ENCODE measurements at regions not wholly inside any gene's neighbourhood (a gene's known extent, or its start where the extent isn't known, plus 50 kb on each side); places are given as distances from the start of the nearest gene placed in this dataset.

DNA sequence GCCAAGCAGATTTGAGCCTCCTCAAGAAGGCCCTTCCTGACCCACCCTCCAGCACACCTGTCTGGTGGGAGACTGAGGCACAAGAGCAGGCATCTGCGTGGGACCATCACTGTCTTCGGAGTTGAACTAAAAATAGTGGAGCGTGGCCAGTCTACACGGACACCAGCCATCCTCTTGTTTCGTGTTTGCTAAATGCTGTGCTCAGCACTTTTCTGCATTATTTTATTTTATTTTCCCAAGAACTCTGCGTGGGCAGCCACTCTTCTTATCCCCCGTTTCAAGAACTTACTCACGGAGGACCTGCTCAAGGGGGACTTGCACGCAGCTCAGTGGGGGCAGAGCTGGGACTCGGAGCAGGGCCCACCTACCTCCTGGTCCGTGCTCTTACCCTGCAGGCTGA is 60.8 kb downstream of the SOCS3 start (continued):
- TF ChIP-seq, protein P1, sequence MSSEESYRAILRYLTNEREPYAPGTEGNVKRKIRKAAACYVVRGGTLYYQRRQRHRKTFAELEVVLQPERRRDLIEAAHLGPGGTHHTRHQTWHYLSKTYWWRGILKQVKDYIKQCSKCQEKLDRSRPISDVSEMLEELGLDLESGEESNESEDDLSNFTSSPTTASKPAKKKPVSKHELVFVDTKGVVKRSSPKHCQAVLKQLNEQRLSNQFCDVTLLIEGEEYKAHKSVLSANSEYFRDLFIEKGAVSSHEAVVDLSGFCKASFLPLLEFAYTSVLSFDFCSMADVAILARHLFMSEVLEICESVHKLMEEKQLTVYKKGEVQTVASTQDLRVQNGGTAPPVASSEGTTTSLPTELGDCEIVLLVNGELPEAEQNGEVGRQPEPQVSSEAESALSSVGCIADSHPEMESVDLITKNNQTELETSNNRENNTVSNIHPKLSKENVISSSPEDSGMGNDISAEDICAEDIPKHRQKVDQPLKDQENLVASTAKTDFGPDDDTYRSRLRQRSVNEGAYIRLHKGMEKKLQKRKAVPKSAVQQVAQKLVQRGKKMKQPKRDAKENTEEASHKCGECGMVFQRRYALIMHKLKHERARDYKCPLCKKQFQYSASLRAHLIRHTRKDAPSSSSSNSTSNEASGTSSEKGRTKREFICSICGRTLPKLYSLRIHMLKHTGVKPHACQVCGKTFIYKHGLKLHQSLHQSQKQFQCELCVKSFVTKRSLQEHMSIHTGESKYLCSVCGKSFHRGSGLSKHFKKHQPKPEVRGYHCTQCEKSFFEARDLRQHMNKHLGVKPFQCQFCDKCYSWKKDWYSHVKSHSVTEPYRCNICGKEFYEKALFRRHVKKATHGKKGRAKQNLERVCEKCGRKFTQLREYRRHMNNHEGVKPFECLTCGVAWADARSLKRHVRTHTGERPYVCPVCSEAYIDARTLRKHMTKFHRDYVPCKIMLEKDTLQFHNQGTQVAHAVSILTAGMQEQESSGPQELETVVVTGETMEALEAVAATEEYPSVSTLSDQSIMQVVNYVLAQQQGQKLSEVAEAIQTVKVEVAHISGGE (tag by site-specific recombination; conservative IDR thresholded peaks at IDR 0.05; ENCODE audit: low read depth) = no peak
- TF ChIP-seq ZNF184 (tag by site-specific recombination; IDR thresholded peaks at IDR 0.05) (no peak), ZNF585B (tag by site-specific recombination; IDR thresholded peaks at IDR 0.05) (no peak), ZNF623 (tag by site-specific recombination; IDR thresholded peaks at IDR 0.05) (no peak)
- TF ChIP-seq, protein P2, sequence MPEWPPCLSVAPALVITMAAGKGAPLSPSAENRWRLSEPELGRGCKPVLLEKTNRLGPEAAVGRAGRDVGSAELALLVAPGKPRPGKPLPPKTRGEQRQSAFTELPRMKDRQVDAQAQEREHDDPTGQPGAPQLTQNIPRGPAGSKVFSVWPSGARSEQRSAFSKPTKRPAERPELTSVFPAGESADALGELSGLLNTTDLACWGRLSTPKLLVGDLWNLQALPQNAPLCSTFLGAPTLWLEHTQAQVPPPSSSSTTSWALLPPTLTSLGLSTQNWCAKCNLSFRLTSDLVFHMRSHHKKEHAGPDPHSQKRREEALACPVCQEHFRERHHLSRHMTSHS (tag by site-specific recombination; IDR thresholded peaks at IDR 0.05) = no peak

DNA sequence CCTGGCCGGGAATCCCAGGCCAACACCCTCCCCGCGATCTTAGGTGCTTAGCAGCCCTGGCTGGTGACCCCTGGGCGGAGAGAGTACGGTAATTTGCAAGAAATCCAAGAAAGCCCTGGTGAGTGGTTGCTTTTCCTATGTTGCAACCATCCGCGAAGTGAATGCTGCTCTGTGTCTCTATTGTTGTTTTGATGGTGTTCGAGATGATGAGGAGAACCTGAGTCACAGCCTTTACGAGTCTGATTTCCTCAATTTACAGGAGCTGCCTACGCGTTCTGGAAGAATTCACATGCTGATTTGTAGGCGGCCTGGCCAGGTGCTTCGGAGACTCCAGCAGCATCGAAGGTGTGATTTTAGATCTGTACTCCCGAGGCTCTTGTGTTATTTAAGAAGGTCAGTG is 63.3 kb downstream of the TMEM235 start:
- Histone ChIP-seq H3K9me3 (ENCODE audit: control insufficient read depth, insufficient read depth, low read depth, low read length) (no peaks in the 10 kb centered on the region), H3K4me1 (ENCODE audit: control insufficient read depth, insufficient read depth, low read length) (no peaks in the 10 kb centered on the region), H3K36me3 (ENCODE audit: control insufficient read depth in 2 of 2, insufficient read depth in 1 of 2, low read length in 2 of 2) (no peaks in the 10 kb centered on the region), H3K4me3 (ENCODE audit: low read depth, low read length) (no peak overlapping the region), H3K27ac (ENCODE audit: extremely low read depth, low read depth, low read length) (no peak overlapping the region)
- ChIA-PET CTCF (no interaction called here), POLR2A (no interaction called here)
- TF ChIP-seq ZBTB7A (tag by site-specific recombination; IDR thresholded peaks at IDR 0.05; ENCODE audit: low read depth) (no peak), ZNF202 (tag by site-specific recombination; IDR thresholded peaks at IDR 0.05; ENCODE audit: borderline replicate concordance) (no peak), ZFP41 (tag by site-specific recombination; IDR thresholded peaks at IDR 0.05; ENCODE audit: borderline replicate concordance) (no peak), ZNF394 (tag by site-specific recombination; IDR thresholded peaks at IDR 0.05; ENCODE audit: borderline replicate concordance) (no peak), ZSCAN30 (tag by site-specific recombination; IDR thresholded peaks at IDR 0.05) (no peak), ZNF768 (tag by site-specific recombination; IDR thresholded peaks at IDR 0.05) (no peak), ZNF76 (tag by site-specific recombination; IDR thresholded peaks at IDR 0.05; ENCODE audit: borderline replicate concordance, low read depth) (no peak), ZNF707 (tag by site-specific recombination; IDR thresholded peaks at IDR 0.05) (no peak), GFI1B (tag by site-specific recombination; IDR thresholded peaks at IDR 0.05) (no peak), ZNF248 (tag by site-specific recombination; IDR thresholded peaks at IDR 0.05) (no peak)
- TF ChIP-seq, protein P3, sequence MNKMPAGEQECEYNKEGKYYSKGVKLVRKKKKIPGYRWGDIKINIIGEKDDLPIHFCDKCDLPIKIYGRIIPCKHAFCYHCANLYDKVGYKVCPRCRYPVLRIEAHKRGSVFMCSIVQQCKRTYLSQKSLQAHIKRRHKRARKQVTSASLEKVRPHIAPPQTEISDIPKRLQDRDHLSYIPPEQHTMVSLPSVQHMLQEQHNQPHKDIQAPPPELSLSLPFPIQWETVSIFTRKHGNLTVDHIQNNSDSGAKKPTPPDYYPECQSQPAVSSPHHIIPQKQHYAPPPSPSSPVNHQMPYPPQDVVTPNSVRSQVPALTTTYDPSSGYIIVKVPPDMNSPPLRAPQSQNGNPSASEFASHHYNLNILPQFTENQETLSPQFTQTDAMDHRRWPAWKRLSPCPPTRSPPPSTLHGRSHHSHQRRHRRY (tag by site-specific recombination; IDR thresholded peaks at IDR 0.05) = no peak
- TF ChIP-seq, protein P4, sequence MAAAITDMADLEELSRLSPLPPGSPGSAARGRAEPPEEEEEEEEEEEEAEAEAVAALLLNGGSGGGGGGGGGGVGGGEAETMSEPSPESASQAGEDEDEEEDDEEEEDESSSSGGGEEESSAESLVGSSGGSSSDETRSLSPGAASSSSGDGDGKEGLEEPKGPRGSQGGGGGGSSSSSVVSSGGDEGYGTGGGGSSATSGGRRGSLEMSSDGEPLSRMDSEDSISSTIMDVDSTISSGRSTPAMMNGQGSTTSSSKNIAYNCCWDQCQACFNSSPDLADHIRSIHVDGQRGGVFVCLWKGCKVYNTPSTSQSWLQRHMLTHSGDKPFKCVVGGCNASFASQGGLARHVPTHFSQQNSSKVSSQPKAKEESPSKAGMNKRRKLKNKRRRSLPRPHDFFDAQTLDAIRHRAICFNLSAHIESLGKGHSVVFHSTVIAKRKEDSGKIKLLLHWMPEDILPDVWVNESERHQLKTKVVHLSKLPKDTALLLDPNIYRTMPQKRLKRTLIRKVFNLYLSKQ (tag by site-specific recombination; IDR thresholded peaks at IDR 0.05; ENCODE audit: borderline replicate concordance) = no peak

DNA sequence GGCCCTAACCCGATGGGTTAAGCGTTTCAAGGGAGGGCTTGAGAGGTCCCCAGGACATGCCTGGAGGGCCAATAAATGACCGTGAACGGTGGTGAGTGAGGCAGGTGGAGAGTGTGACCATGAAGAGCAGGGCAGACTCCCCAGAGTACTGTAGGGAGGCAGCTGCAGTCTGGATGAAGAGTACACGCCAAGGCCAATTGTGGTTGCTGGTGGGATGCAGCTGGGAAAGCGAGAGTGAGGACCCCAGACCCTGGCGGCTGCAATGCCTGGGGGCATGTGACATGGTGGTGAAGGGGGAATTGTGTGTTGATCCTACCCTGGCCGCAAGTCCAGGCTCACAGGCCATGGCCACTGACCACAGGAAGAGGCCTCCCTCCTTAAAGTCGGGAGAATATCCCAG is 62.9 kb downstream of the TMEM235 start:
- Histone ChIP-seq H3K27ac (ENCODE audit: extremely low read depth, low read depth, low read length) (no peak overlapping the region), H3K9me3 (ENCODE audit: control insufficient read depth, insufficient read depth, low read depth, low read length) (no peaks in the 10 kb centered on the region), H3K4me1 (ENCODE audit: control insufficient read depth, insufficient read depth, low read length) (no peaks in the 10 kb centered on the region), H3K4me3 (ENCODE audit: low read depth, low read length) (no peak overlapping the region), H3K36me3 (ENCODE audit: control insufficient read depth in 2 of 2, insufficient read depth in 1 of 2, low read length in 2 of 2) (no peaks in the 10 kb centered on the region)
- ChIA-PET POLR2A (no interaction called here), CTCF (no interaction called here)
- TF ChIP-seq ZNF791 (tag by site-specific recombination; IDR thresholded peaks at IDR 0.05) (no peak), ZNF610 (tag by site-specific recombination; IDR thresholded peaks at IDR 0.05; ENCODE audit: borderline replicate concordance) (no peak), ZNF248 (tag by site-specific recombination; IDR thresholded peaks at IDR 0.05) (no peak), ZIC2 (tag by site-specific recombination; IDR thresholded peaks at IDR 0.05) (no peak), ZNF311 (tag by site-specific recombination; IDR thresholded peaks at IDR 0.05; ENCODE audit: borderline replicate concordance) (no peak), ZNF16 (tag by site-specific recombination; IDR thresholded peaks at IDR 0.05; ENCODE audit: low read depth) (no peak), ZNF785 (tag by site-specific recombination; IDR thresholded peaks at IDR 0.05) (no peak), GLI2 (tag by site-specific recombination; IDR thresholded peaks at IDR 0.05; ENCODE audit: borderline replicate concordance, low read depth) (no peak), ZNF155 (tag by site-specific recombination; IDR thresholded peaks at IDR 0.05) (no peak), ZNF623 (tag by site-specific recombination; IDR thresholded peaks at IDR 0.05) (no peak), ZNF529 (tag by site-specific recombination; IDR thresholded peaks at IDR 0.05; ENCODE audit: insufficient replicate concordance) (no peak)
- TF ChIP-seq, protein P4 (tag by site-specific recombination; IDR thresholded peaks at IDR 0.05; ENCODE audit: borderline replicate concordance) = no peak

Data from HEK293 (cell line).